Left ventricle myocardium superior (tissue), 1 donor: ENCODE measurements at regions not wholly inside any gene's neighbourhood (a gene's known extent, or its start where the extent isn't known, plus 50 kb on each side); places are given as distances from the start of the nearest gene placed in this dataset.

Source experiments
- ATAC-seq: fragments of 200-7000 bp; cut with Tn5 transposase; one replicate; pipeline ENCODE4 v1.9.1; 2020; ENCODE audit warnings: mild to moderate bottlenecking, moderate library complexity
- DNase-seq: peaks from one replicate; pipeline ENCODE4 v3.0.0-alpha.2; 2020
- intact Hi-C: fragments of 100-400 bp; cut with micrococcal nuclease; formaldehyde crosslinking; loops from one replicate; pipeline ENCODE4 v1.11.0; 2022
- donor health status: DM: no; HTN: yes; CAD: no; lungs with severe emphysema.

- intact Hi-C loops, result no loop called here
- ATAC-seq (peak; percentile 43), DNase-seq (no peak)
These were observed 307.0 kb upstream of the THBS1 start for GRCh38 chr15:39273717-39274411.

GRCh38 chr15:39275066-39275465 is 305.8 kb upstream of the THBS1 start:
- DNase-seq, result no peak
- intact Hi-C loops, result no loop called here
- no peak for ATAC-seq

GRCh38 chr15:39279311-39279710 is 301.6 kb upstream of the THBS1 start:
- intact Hi-C loops, result no loop called here
- DNase-seq (no peak), ATAC-seq (no peak)

GRCh38 chr15:39281094-39281493 is 299.8 kb upstream of the THBS1 start:
- no peak for ATAC-seq
- DNase-seq, result no peak
- intact Hi-C loops, result no loop called here

GRCh38 chr15:39282663-39283208 is 298.1 kb upstream of the THBS1 start:
- no peak for DNase-seq
- intact Hi-C loops, result no loop called here

GRCh38 chr15:39283531-39283930 is 297.3 kb upstream of the THBS1 start:
- intact Hi-C loops, result no loop called here
- DNase-seq (no peak), ATAC-seq (no peak)

More at GRCh38 chr15:39282663-39283208, 298.1 kb upstream of the THBS1 start:
- ATAC-seq, result no peak

- DNase-seq, result no peak
- intact Hi-C loops, result no loop called here
- no peak for ATAC-seq
These were observed 295.8 kb upstream of the THBS1 start for GRCh38 chr15:39285071-39285470.

- DNase-seq (no peak), ATAC-seq (no peak)
- intact Hi-C loops, result no loop called here
These were observed 295.2 kb upstream of the THBS1 start for GRCh38 chr15:39285663-39286062.

- intact Hi-C loops, result no loop called here
- no peak for ATAC-seq
- no peak for DNase-seq
These were observed 294.2 kb upstream of the THBS1 start for GRCh38 chr15:39286706-39287105.

- no peak for ATAC-seq
- DNase-seq, result no peak
- intact Hi-C loops, result no loop called here
These were observed 293.3 kb upstream of the THBS1 start for GRCh38 chr15:39287322-39288195.

GRCh38 chr15:39290711-39291435 is 290.0 kb upstream of the THBS1 start:
- no peak for DNase-seq
- ATAC-seq, result no peak
- intact Hi-C loops, result no loop called here

- DNase-seq (no peak), ATAC-seq (no peak)
- intact Hi-C loops, result no loop called here
These were observed 289.2 kb upstream of the THBS1 start for GRCh38 chr15:39291690-39292089.

GRCh38 chr15:39296955-39297354 is 283.9 kb upstream of the THBS1 start:
- intact Hi-C loops, result no loop called here
- no peak for ATAC-seq
- no peak for DNase-seq

- ATAC-seq (no peak), DNase-seq (no peak)
- intact Hi-C loops, result no loop called here
These were observed 282.5 kb upstream of the THBS1 start for GRCh38 chr15:39298271-39298962.

GRCh38 chr15:39299486-39300267 is 281.2 kb upstream of the THBS1 start:
- ATAC-seq (no peak), DNase-seq (no peak)
- intact Hi-C loops, result no loop called here

GRCh38 chr15:39300451-39301153 is 280.3 kb upstream of the THBS1 start:
- intact Hi-C loops, result no loop called here
- no peak for ATAC-seq
- no peak for DNase-seq

- ATAC-seq, result no peak
- intact Hi-C loops, result no loop called here
- no peak for DNase-seq
These were observed 279.3 kb upstream of the THBS1 start for GRCh38 chr15:39301589-39301999.

GRCh38 chr15:39302936-39303335 is 277.9 kb upstream of the THBS1 start:
- DNase-seq (no peak), ATAC-seq (no peak)
- intact Hi-C loops, result no loop called here
